H1 (cell line): ENCODE measurements at regions not wholly inside any gene's neighbourhood (a gene's known extent, or its start where the extent isn't known, plus 50 kb on each side); places are given as distances from the start of the nearest gene placed in this dataset.

Experiments used
- BRCA1 ChIP-seq: IDR thresholded peaks from 2 replicates; pipeline ENCODE4 v1.6.1; 2012; ENCODE audit warnings: low read depth, low read length, improper control_type of control experiment
- CTCF ChIP-seq, 3 experiments: IDR thresholded peaks; 1 replicate in 2 of 3; 2 replicates in 1 of 3; pipeline versions ENCODE4 v1.5.1 to v1.6.1; 2011; ENCODE audit warnings: low read length in 3 of 3, mild to moderate bottlenecking in 3 of 3, inconsistent platforms in 2 of 3, low read depth in 1 of 3, moderate library complexity in 1 of 3; ENCODE audit not compliant: insufficient read depth in 1 of 3; ENCODE audit errors: control extremely low read depth in 1 of 3
- KDM4A ChIP-seq: IDR thresholded peaks from one replicate; pipeline ENCODE4 v1.7.1; 2012; ENCODE audit warnings: low read depth, mild to moderate bottlenecking, moderate library complexity, low read length, inconsistent platforms; ENCODE audit not compliant: severe bottlenecking

- TF ChIP-seq BRCA1 (no peak), KDM4A (no peak), CTCF (IDR thresholded peaks at IDR 0.05; ENCODE audit: control extremely low read depth in 1 of 3, insufficient read depth in 1 of 3, low read depth in 1 of 3, low read length in 3 of 3) (no peak)
These were observed 63.4 kb upstream of the KITLG start for GRCh38 chr12:88643685-88644084.
